IPS DF 4.7 (cell line): ENCODE measurements at regions not wholly inside any gene's neighbourhood (a gene's known extent, or its start where the extent isn't known, plus 50 kb on each side); places are given as distances from the start of the nearest gene placed in this dataset.
"Not testable (repeated sequence)": the region's sequence is repeated elsewhere in the genome, so short reads cannot be mapped to it uniquely, and the experiment has no call there.

Experiments
- DNase-seq: peaks from one replicate; pipeline ENCODE4 v3.0.0-alpha.2; 2013; ENCODE audit warnings: low spot score; ENCODE audit errors: extremely low read depth

GRCh38 chr20:48139262-48140041 lies 354.2 kb upstream of the SULF2 start:
- no peak for DNase-seq

GRCh38 chr20:48132834-48133233 lies 347.6 kb upstream of the SULF2 start:
- no peak for DNase-seq

- no peak for DNase-seq
These were observed 346.3 kb upstream of the SULF2 start for GRCh38 chr20:48131581-48131980.

- DNase-seq = no peak
These were observed 344.2 kb upstream of the SULF2 start for GRCh38 chr20:48129345-48129942.

GRCh38 chr20:48128436-48128835 lies 343.2 kb upstream of the SULF2 start:
- no peak for DNase-seq

- not testable (repeated sequence) for DNase-seq
These were observed 342.7 kb upstream of the SULF2 start for GRCh38 chr20:48127964-48128363.

GRCh38 chr20:48127133-48127532 lies 341.9 kb upstream of the SULF2 start:
- DNase-seq = not testable (repeated sequence)

- DNase-seq = no peak
These were observed 341.0 kb upstream of the SULF2 start for GRCh38 chr20:48126227-48126740.

GRCh38 chr20:48124960-48125359 lies 339.7 kb upstream of the SULF2 start:
- no peak for DNase-seq

GRCh38 chr20:48124181-48124782 lies 339.0 kb upstream of the SULF2 start:
- DNase-seq = no peak

- no peak for DNase-seq
These were observed 334.8 kb upstream of the SULF2 start for GRCh38 chr20:48120120-48120519.

- DNase-seq = not testable (repeated sequence)
These were observed 334.1 kb upstream of the SULF2 start for GRCh38 chr20:48119389-48119788.

GRCh38 chr20:48115502-48115901 lies 330.2 kb upstream of the SULF2 start:
- DNase-seq = no peak

- no peak for DNase-seq
These were observed 322.3 kb upstream of the SULF2 start for GRCh38 chr20:48107560-48107959.

- DNase-seq = no peak
These were observed 321.1 kb upstream of the SULF2 start for GRCh38 chr20:48106428-48106827.

- DNase-seq = no peak
These were observed 320.2 kb upstream of the SULF2 start for GRCh38 chr20:48105526-48105925.

GRCh38 chr20:48102931-48103660 lies 317.8 kb upstream of the SULF2 start:
- DNase-seq = no peak

- no peak for DNase-seq
These were observed 317.0 kb upstream of the SULF2 start for GRCh38 chr20:48102076-48102787.

GRCh38 chr20:48100483-48100882 lies 315.2 kb upstream of the SULF2 start:
- no peak for DNase-seq

- no peak for DNase-seq
These were observed 313.6 kb upstream of the SULF2 start for GRCh38 chr20:48098866-48099265.

- DNase-seq = no peak
These were observed 312.8 kb upstream of the SULF2 start for GRCh38 chr20:48098099-48098498.
